ENCODE measurements at regions not wholly inside any gene's neighbourhood (a gene's known extent, or its start where the extent isn't known, plus 50 kb on each side); places are given as distances from the start of the nearest gene placed in this dataset.
"Not testable (repeated sequence)": the region's sequence is repeated elsewhere in the genome, so short reads cannot be mapped to it uniquely, and the experiment has no call there.

- DNase-seq (ENCODE audit: low read depth in 1 of 2, low spot score in 1 of 2), result no peak
These were observed 1800.4 kb upstream of the CELF4 start for GRCh38 chr18:39365836-39366485.

- no peak for DNase-seq (ENCODE audit: low read depth in 1 of 2, low spot score in 1 of 2)
These were observed 1794.5 kb upstream of the CELF4 start for GRCh38 chr18:39360072-39360471.

GRCh38 chr18:39359636-39360035 is 1794.0 kb upstream of the CELF4 start:
- no peak for DNase-seq (ENCODE audit: low read depth in 1 of 2, low spot score in 1 of 2)

- no peak for DNase-seq (ENCODE audit: low read depth in 1 of 2, low spot score in 1 of 2)
These were observed 1785.3 kb upstream of the CELF4 start for GRCh38 chr18:39350945-39351344.

- no peak for DNase-seq (ENCODE audit: low read depth in 1 of 2, low spot score in 1 of 2)
These were observed 1784.2 kb upstream of the CELF4 start for GRCh38 chr18:39349801-39350200.

- no peak for DNase-seq (ENCODE audit: low read depth in 1 of 2, low spot score in 1 of 2)
These were observed 1783.2 kb upstream of the CELF4 start for GRCh38 chr18:39348757-39349156.

- DNase-seq (ENCODE audit: low read depth in 1 of 2, low spot score in 1 of 2), result no peak
These were observed 1782.1 kb upstream of the CELF4 start for GRCh38 chr18:39347701-39348100.

- DNase-seq (ENCODE audit: low read depth in 1 of 2, low spot score in 1 of 2), result no peak
These were observed 1781.3 kb upstream of the CELF4 start for GRCh38 chr18:39346916-39347315.

- DNase-seq (ENCODE audit: low read depth in 1 of 2, low spot score in 1 of 2), result no peak
These were observed 1779.7 kb upstream of the CELF4 start for GRCh38 chr18:39345321-39345720.

GRCh38 chr18:39344487-39344886 is 1778.9 kb upstream of the CELF4 start:
- DNase-seq (ENCODE audit: low read depth in 1 of 2, low spot score in 1 of 2), result no peak

- no peak for DNase-seq (ENCODE audit: low read depth in 1 of 2, low spot score in 1 of 2)
These were observed 1775.5 kb upstream of the CELF4 start for GRCh38 chr18:39341129-39341528.

GRCh38 chr18:39340418-39340817 is 1774.8 kb upstream of the CELF4 start:
- no peak for DNase-seq (ENCODE audit: low read depth in 1 of 2, low spot score in 1 of 2)

GRCh38 chr18:39329496-39330275 is 1764.1 kb upstream of the CELF4 start:
- no peak for DNase-seq (ENCODE audit: low read depth in 1 of 2, low spot score in 1 of 2)

GRCh38 chr18:39326772-39327171 is 1761.2 kb upstream of the CELF4 start:
- no peak for DNase-seq (ENCODE audit: low read depth in 1 of 2, low spot score in 1 of 2)

- DNase-seq (ENCODE audit: low read depth in 1 of 2, low spot score in 1 of 2), result no peak
These were observed 1760.4 kb upstream of the CELF4 start for GRCh38 chr18:39325973-39326372.

GRCh38 chr18:39319141-39319540 is 1753.5 kb upstream of the CELF4 start:
- DNase-seq (ENCODE audit: low read depth in 1 of 2, low spot score in 1 of 2), result no peak

GRCh38 chr18:39318462-39318861 is 1752.9 kb upstream of the CELF4 start:
- DNase-seq (ENCODE audit: low read depth in 1 of 2, low spot score in 1 of 2), result no peak

- DNase-seq (ENCODE audit: low read depth in 1 of 2, low spot score in 1 of 2), result no peak
These were observed 1752.4 kb upstream of the CELF4 start for GRCh38 chr18:39318008-39318407.

- DNase-seq (ENCODE audit: low read depth in 1 of 2, low spot score in 1 of 2), result no peak
These were observed 1749.0 kb upstream of the CELF4 start for GRCh38 chr18:39314595-39314994.

- DNase-seq (ENCODE audit: low read depth in 1 of 2, low spot score in 1 of 2), result no peak
These were observed 1748.4 kb upstream of the CELF4 start for GRCh38 chr18:39313992-39314391.

GRCh38 chr18:39311111-39311712 is 1745.6 kb upstream of the CELF4 start:
- no peak for DNase-seq (ENCODE audit: low read depth in 1 of 2, low spot score in 1 of 2)

- DNase-seq (ENCODE audit: low read depth in 1 of 2, low spot score in 1 of 2), result not testable (repeated sequence)
These were observed 1743.4 kb upstream of the CELF4 start for GRCh38 chr18:39308931-39309521.

Measured in stimulated activated CD4-positive, alpha-beta T cell treated with anti-CD3 and anti-CD28 coated beads, Interleukin-15, amount 100 ng/mL, for 1 hour (primary cell).